ENCODE measurements at regions not wholly inside any gene's neighbourhood (a gene's known extent, or its start where the extent isn't known, plus 50 kb on each side); places are given as distances from the start of the nearest gene placed in this dataset.

DNA sequence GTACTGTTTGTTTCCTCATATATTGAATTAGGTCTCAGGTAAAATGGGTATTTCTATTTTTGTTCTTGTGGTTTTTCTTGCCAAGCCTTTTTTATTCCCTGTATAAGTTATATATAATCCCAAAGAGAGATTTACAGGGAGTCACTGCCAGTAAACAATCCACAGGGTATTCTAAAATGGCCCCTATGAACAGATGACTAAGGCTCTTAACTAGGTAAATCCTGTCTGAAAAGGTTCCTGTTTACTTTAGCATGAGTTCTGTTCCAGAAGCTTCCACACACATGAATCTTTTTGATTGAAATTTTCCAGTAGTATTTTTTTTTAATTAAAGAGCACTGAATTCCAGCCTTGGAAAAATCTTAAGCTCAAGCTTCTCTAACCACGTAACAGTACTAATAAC, 552.8 kb upstream of the CCDC179 start:
- no peak for TF ChIP-seq EZH2 (IDR thresholded peaks at IDR 0.05; ENCODE audit: insufficient read depth, poor library complexity, severe bottlenecking)
- TF ChIP-seq EZH2phosphoT487 (IDR thresholded peaks at IDR 0.05; ENCODE audit: insufficient read depth, low read depth) = no peak

Data from GM23248 (cell line).